Parathyroid adenoma (tissue), 2 donors: ENCODE measurements at regions not wholly inside any gene's neighbourhood (a gene's known extent, or its start where the extent isn't known, plus 50 kb on each side); places are given as distances from the start of the nearest gene placed in this dataset.
A peak's percentile ranks its signal among the peaks of the same experiment; 100 is the strongest.

ENCODE experiments used
- H2AFZ ChIP-seq: fragments of 300-600 bp; sonication (generic); one replicate; pipeline ENCODE4 v1.7.0; 2017; ENCODE audit warnings: antibody characterized with exemption, mild to moderate bottlenecking
- H3K27ac ChIP-seq: fragments of 300-600 bp; sonication (generic); one replicate; pipeline ENCODE4 v1.7.0; 2017
- H3K27me3 ChIP-seq: fragments of 300-600 bp; sonication (generic); one replicate; pipeline ENCODE4 v1.7.0; 2017; ENCODE audit warnings: low read length; ENCODE audit not compliant: control insufficient read depth, insufficient read depth
- H3K36me3 ChIP-seq: fragments of 300-600 bp; sonication (generic); one replicate; pipeline ENCODE4 v1.7.0; 2017; ENCODE audit warnings: low read length; ENCODE audit not compliant: control insufficient read depth, insufficient read depth
- H3K4me1 ChIP-seq: fragments of 300-600 bp; sonication (generic); one replicate; pipeline ENCODE4 v1.7.0; 2017; ENCODE audit warnings: control low read depth
- H3K4me2 ChIP-seq: fragments of 300-600 bp; sonication (generic); one replicate; pipeline ENCODE4 v1.7.0; 2017; ENCODE audit warnings: low read length
- H3K4me3 ChIP-seq: fragments of 300-600 bp; sonication (generic); one replicate; pipeline ENCODE4 v1.7.0; 2017; ENCODE audit warnings: low read depth, low read length
- H3K79me2 ChIP-seq: fragments of 300-600 bp; sonication (generic); one replicate; pipeline ENCODE4 v1.7.0; 2017; ENCODE audit warnings: control low read depth
- H3K9ac ChIP-seq: fragments of 300-600 bp; sonication (generic); one replicate; pipeline ENCODE4 v1.7.0; 2017; ENCODE audit warnings: mild to moderate bottlenecking
- H3K9me3 ChIP-seq: fragments of 300-600 bp; sonication (generic); one replicate; pipeline ENCODE4 v1.7.0; 2017; ENCODE audit warnings: low read length; ENCODE audit not compliant: control insufficient read depth
- CTCF ChIP-seq: fragments of 300-600 bp; sonication (generic); IDR thresholded peaks from one replicate; pipeline ENCODE4 v1.7.0; 2017; ENCODE audit warnings: antibody characterized with exemption, mild to moderate bottlenecking
- donor health status: primary hyperparathyroidism.

DNA sequence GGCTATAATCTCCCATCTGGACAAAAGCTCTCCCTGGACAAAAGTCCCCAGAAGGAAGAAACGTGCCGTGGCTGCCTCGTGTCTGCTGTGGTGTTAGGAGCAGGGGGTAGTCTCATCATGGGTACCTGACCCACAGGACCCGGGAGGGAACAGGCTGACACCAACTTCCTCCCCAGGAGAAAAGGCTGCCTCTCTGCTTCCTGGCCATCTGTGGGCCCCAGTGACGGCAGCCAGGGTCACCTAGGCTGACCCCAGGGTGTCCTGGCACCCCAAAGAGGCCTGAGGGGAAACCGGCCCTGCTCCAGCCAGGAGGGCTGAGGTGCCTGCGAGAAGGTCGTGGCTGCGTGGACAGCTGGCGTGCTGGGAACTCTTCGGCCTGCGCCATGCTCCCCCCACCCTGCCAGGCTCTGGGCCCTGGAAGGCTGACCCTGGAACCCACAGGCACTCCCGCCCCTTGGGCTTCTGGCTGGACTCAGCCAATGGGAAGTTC is 133.9 kb downstream of the RFLNA start:
- no peaks in the 10 kb centered on the region for H3K4me1 ChIP-seq
- H3K27ac ChIP-seq: no peak overlapping the region
- no peak overlapping the region for H3K4me2 ChIP-seq
- H3K79me2 ChIP-seq: peaks cover 4% of the 10 kb centered on the region
- H3K9ac ChIP-seq: no peak overlapping the region
- no peak for TF ChIP-seq CTCF
- H2AFZ ChIP-seq: no peak overlapping the region
- H3K9me3 ChIP-seq: no peaks in the 10 kb centered on the region
- H3K36me3 ChIP-seq: no peaks in the 10 kb centered on the region
- no peaks in the 10 kb centered on the region for H3K27me3 ChIP-seq
- H3K4me3 ChIP-seq: no peak overlapping the region

DNA sequence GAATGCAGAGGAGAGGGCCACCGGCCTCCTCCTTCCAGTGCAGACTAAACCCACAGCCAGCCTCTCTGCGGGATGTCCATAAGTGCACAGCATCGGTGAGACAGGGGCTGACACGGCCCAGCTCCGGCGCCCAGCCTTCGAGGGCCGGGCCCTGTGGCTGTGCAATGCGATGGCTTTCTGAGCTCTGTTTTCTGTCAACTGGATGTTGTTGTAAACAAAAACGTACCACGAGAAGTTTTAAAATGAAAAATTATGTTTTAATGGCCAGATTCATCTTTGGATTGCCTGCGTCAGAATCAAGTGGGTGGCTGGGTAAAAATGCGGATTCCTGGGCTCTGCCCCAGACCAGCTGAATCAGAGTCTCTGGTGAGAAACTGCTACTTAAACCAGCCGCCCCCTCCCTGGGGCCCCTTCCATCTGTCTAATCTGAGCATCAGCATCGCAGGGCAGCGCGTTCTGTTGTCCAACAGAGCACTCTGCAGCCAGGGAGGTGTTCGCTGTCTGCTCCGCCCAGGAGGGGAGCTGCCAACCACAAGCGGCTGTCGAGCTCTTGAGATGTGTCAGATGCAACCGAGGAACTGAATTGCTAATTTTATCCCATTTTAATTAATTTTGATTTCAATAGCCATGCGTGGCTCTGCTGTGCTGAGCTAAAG is 133.4 kb downstream of the RFLNA start:
- no peaks in the 10 kb centered on the region for H3K27me3 ChIP-seq
- H3K4me3 ChIP-seq: no peak overlapping the region
- H3K9ac ChIP-seq: no peak overlapping the region

GRCh38 chr12:124426594-124427555 is 132.0 kb downstream of the RFLNA start:
- H3K27me3 ChIP-seq: no peaks in the 10 kb centered on the region
- no peak for TF ChIP-seq CTCF
- H3K4me1 ChIP-seq: no peaks in the 10 kb centered on the region
- no peak overlapping the region for H3K9ac ChIP-seq
- H3K79me2 ChIP-seq: peaks cover 4% of the 10 kb centered on the region
- no peak overlapping the region for H3K4me2 ChIP-seq
- no peak overlapping the region for H3K4me3 ChIP-seq
- no peaks in the 10 kb centered on the region for H3K36me3 ChIP-seq
- no peak overlapping the region for H3K27ac ChIP-seq
- no peaks in the 10 kb centered on the region for H3K9me3 ChIP-seq
- no peak overlapping the region for H2AFZ ChIP-seq

More for the DNA sequence above, 133.4 kb downstream of the RFLNA start:
- Histone ChIP-seq H3K4me2 (no peak overlapping the region), H3K4me1 (no peaks in the 10 kb centered on the region), H3K79me2 (peaks cover 4% of the 10 kb centered on the region), H3K9me3 (no peaks in the 10 kb centered on the region), H2AFZ (no peak overlapping the region), H3K36me3 (no peaks in the 10 kb centered on the region), H3K27ac (peak overlapping the region; percentile 24)
- no peak for TF ChIP-seq CTCF

DNA sequence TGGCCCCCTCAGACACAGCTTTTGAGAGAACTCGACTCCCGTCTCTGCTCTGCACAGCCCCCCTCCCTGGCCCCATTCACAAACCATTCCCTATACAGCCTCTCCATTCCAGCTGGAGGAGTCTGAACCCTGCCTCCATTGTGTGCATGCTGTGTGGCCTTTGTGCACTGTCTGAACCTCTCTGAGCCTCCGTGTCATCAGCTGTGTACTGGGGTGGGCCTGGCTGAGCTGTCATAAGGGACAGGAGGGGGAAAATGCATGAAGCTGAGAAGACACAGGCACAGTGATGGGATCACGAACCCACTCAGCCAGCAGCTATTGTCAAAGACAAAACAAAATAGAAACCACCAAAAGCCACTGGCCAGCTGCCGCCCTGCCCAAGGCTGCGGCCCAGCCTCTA is 130.8 kb downstream of the RFLNA start:
- H3K4me3 ChIP-seq: no peak overlapping the region
- peaks cover 3% of the 10 kb centered on the region for H3K79me2 ChIP-seq
- no peak overlapping the region for H3K27ac ChIP-seq
- no peaks in the 10 kb centered on the region for H3K4me1 ChIP-seq
- TF ChIP-seq CTCF: no peak
- no peak overlapping the region for H2AFZ ChIP-seq
- H3K9me3 ChIP-seq: no peaks in the 10 kb centered on the region
- no peaks in the 10 kb centered on the region for H3K36me3 ChIP-seq
- no peak overlapping the region for H3K9ac ChIP-seq
- no peaks in the 10 kb centered on the region for H3K27me3 ChIP-seq
- no peak overlapping the region for H3K4me2 ChIP-seq
